Erythroblast (primary cell): ENCODE measurements at regions not wholly inside any gene's neighbourhood (a gene's known extent, or its start where the extent isn't known, plus 50 kb on each side); places are given as distances from the start of the nearest gene placed in this dataset.

Source experiments
- GATA1 ChIP-seq: IDR thresholded peaks from 2 replicates; pipeline ENCODE4 v1.6.1; 2011; ENCODE audit warnings: low read depth, mild to moderate bottlenecking, control low read depth, low read length, moderate library complexity
- POLR2A ChIP-seq: IDR thresholded peaks from 2 replicates; pipeline ENCODE4 v1.6.1; 2011; ENCODE audit warnings: mild to moderate bottlenecking, low read length

GRCh38 chr7:131249003-131249402 is 78.7 kb upstream of the MKLN1 start:
- no peak for TF ChIP-seq POLR2A
- no peak for TF ChIP-seq GATA1
